HG03442 (cell line): ENCODE measurements at regions not wholly inside any gene's neighbourhood (a gene's known extent, or its start where the extent isn't known, plus 50 kb on each side); places are given as distances from the start of the nearest gene placed in this dataset.
"Not testable (repeated sequence)": the region's sequence is repeated elsewhere in the genome, so short reads cannot be mapped to it uniquely, and the experiment has no call there.

ENCODE experiments used
- ATAC-seq: cut with Tn5 transposase; IDR thresholded peaks from one replicate; pipeline ENCODE4 v1.9.1; 2021; ENCODE audit warnings: mild to moderate bottlenecking, moderate library complexity; ENCODE audit not compliant: unreplicated experiment

DNA sequence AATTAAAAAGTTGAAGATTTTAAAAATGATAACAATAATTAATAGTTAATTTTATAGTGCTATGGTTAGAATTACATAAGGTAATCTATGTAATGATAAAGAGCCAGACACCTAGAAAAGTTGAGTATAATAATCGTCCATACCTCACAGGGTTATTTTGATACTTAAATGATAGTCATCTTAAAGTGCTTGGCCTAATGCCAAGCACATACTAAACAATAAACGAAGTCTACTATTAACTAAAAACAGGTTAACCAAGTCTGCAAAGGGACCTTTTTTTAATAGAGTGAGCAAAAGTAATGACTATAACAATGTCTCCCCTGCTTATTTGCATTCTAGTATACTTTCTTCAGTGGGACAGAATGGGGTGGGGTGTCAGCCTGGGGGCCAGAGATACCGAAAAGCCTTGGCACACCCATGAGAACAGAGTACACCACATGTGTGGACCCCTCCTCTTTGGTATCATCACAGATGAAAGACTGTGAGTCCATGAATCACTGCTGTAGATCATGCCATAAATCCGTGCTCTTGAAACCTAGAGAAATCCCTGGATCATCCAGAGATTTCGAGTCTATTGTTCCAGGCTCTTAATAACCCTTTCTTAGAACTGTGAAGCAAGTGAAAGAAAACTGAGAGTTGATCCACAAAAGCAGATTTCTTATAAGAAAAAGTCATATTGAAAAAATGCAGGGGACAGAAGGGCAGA is 249.5 kb downstream of the PRELID2 start:
- no peak for ATAC-seq

DNA sequence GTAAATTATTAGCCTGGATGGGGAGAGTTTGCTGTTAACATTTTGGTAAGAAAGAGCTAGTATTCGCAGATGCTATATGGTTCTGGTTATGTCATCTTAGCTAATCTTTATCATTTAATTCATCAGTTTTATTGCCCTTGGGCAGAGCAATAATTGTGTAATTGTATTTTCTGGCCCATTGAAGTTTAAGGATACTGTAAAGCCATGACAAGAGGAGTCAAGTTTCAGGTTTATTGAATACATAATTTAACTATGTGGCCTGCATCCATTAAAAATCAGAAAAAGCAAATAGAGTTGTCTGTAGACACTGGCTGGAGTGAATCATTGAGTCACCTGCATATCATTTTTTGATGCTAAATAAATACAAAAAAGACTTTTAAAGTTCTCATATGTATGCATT is 255.8 kb downstream of the PRELID2 start:
- ATAC-seq: no peak

DNA sequence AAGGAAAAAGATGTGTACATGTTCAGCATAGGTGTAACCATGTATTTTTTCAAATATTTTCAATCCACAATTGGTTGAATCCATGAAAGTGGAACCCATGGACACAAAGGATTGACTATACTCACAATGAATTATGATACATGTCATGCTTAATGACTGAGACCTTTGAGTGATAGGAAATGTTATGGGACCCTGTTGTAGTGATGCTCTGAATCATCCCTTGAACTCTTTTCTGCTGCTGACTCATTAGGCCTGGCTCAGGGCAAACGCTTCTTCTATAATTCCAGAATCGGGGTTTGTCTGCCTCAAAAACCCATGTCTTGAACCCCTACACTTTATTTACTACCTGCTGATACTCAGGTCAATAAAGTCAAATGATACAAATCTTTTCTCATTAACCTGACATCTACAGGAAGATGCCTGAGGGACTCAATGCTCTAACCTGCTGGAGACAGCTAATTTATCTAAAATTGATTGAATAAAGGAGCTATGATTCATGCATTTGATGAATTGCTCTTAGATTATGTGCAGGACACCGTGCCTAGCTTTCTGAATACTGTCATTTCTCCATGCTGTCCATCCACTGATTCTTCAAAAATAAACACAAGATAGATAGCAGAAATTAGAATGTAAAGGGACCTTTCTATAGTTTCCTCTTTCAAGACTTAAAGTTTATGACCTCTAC is 260.1 kb downstream of the PRELID2 start:
- no peak for ATAC-seq

DNA sequence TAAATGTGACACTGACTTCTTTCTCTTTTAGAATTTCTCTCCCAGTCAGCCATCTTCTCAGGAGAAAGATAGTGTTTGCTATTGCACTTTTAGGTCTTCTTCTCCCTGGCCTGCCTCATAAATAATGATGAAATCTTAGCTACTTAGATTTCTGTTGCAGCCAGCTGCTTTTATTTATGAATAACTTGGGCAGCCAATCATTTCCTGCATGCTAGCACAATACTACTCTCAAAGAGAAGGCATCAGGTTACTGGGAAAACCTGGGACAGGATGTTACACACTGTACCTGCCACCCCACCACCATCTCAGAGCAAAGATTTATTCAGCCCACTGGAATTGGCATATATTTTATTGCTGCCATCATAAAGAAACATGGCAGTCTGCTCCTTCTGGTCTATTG is 266.6 kb downstream of the PRELID2 start:
- no peak for ATAC-seq

DNA sequence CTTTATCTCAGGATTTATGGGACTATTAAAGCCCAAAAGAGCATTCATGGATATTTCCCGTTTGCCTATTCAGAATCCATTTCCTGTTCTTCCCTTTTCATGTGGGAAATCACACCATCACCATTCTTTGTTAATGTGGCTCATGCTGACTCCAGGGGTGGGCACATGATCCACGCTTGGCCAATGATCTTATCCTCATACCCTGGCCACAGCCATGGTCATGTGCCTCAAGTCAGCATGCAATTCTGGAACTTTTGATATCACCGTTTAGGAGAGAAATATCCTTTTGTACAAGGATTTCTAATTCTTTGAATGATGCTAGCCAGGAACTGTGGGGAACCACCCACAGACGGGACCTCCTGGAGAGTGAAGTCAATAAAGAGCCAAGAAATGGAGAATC is 272.2 kb downstream of the PRELID2 start:
- ATAC-seq: no peak

DNA sequence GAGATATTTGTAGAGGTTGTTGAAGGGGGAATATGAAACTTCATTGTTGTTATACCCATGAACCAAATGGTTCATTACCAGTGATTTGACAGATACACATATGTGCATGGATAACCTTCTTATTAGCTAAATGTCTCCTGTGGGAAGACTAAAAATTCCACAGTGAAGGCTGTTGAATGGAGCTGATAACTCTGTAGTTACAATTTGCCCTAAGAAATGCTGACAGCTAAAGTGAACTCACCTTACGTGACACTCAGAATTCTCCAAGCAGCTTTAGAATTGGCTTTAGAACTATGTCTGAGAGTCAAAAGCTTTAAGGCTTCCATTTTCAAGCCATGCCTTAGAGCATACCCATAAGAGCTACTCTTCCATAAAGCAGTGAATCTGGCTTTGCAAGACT is 276.9 kb downstream of the PRELID2 start:
- no peak for ATAC-seq

DNA sequence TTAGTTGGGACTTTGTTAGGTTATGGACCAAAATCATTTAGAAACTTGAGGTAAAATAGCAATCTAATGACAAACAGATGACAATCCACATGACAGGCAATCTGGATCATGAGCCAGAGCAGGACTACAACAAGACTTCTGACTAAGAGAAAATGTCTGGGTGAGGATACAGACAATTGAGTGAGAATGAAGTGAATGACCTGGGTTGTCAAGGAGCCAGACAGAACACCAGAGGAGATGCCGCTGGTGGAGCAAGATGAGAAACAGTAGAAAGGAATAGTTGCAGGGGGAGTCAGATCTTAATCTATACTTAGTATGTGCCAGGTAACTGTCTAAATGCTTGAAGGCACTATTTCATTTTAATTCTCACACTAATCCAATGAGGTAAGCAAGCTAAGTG is 277.8 kb downstream of the PRELID2 start:
- no peak for ATAC-seq

DNA sequence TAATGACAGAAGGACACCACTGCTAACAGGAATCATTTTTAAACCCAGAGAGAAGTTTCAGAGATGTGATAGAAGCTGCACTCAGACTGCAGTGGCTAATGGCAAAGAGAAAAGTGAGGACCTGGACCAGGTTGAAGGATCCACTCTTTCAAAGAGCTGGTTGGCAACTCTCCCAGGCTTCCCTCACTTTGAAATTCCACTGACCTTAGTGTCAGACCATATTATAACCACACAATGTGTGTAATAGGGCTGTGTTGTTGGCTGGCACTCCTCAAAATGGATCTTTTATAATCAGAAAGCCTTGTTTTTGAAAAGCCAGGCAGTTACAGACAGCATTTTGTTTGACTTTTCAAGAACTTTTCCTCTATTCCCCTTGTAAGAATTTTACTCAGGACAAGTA is 280.7 kb downstream of the PRELID2 start:
- ATAC-seq: no peak

DNA sequence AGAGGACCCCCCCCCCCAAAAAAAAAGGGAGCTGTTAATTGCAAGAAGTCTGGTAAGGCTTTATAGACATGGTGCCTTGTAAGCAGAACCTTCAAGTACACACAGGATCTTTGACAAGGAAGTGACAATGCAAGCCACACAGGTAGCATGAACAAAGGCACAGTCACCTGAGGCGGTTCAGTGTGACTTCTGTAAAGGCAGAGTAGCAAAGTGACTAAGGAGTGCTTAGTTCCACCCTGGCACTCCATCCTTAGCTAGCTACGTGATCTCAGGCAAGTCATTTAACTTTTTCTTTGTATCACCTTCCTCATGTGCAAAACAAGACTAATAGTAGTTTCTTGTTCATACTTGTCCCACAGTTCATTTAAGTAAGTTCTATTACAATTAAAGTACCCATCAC is 282.0 kb downstream of the PRELID2 start:
- no peak for ATAC-seq

DNA sequence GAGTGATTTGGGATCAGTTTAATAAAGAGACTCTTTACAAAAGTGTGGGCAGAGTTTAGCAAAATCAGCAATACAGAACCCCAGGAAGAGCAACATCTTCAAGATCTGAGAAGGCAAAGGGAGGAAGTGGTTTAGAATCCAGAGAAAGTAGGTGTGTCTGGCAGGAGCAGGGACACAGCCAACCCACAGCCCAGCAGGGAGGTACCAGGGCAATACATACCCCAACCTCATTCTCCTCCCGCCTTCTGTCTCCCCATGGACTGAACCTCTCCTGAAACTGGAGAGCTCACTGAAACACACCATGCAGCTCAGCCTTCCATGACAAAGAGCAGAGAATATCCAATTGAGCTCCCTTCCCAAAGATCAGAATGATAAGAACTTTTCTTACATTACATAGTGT is 283.4 kb downstream of the PRELID2 start:
- no peak for ATAC-seq

DNA sequence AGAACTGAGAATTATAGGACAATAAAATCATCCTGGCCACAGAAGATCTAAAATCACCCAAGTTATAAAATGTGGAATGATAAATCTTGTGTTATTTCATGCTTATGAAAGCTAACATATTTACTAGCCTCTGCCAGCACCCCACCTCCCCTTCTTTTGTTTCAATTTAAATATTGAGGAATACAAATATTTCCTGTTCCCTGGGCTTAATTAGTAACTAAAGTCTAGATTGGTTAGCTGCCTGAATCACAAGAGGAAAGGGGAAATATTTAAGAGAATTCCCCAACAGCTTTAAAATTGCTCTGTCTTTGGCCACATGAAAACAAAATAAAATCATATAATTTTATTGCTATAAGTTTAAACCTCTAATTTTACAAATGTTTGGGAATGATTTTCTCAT is 287.0 kb downstream of the PRELID2 start:
- no peak for ATAC-seq

DNA sequence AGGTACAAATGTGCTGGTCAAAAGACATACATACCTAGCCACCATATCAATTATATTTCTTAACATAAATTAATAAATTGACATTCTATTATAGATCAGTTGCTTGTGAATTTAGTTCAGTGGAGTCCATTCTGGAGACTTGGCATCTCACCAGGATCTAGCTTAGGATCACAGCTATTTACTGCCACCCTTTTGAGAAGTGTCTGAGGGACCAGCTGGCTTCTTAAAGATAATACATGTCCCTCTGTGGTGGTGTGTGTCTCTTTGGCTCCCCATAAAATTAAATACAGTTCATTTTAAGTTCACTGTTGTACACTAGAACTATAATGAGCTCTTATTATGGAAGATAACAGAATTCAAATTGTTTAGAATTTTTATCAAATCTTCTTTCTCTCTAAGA is 290.7 kb downstream of the PRELID2 start:
- ATAC-seq: no peak

DNA sequence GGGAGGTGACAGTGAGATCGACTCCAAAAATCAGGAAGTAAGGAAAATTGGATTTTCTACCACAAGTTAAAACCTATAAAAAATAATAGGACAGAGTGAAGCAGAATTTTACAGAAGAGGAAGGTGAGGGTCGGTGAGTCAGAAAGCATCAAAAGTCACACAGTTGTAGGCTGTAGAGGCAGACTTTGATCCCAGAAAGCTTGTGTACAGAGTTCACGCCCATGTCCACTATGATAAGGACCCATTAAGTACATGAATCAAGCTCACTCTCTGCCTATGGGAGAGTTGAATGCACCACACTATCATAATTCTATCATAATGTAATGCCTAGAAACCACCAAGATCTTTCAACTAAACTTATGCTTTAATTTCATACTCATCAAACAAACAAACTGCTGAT is 291.2 kb downstream of the PRELID2 start:
- ATAC-seq: no peak

DNA sequence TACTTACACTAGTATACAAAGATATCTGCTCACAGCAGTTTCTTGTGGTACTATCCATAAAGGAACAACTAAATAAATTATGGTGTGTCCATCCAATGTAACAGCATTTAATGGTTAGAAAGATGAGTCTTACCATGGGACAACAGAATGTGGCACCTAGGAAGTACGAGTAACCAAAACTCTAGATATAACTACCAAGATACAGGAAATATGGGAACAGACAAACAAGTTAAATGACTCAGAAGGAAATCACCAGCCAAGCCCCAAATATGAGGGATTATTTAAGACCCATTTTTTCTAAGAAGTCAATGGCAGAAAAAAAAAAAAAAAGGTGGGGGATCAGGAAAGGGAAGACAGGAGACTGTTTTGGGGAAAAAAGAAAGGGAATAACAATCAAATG is 294.8 kb downstream of the PRELID2 start:
- ATAC-seq: no peak

DNA sequence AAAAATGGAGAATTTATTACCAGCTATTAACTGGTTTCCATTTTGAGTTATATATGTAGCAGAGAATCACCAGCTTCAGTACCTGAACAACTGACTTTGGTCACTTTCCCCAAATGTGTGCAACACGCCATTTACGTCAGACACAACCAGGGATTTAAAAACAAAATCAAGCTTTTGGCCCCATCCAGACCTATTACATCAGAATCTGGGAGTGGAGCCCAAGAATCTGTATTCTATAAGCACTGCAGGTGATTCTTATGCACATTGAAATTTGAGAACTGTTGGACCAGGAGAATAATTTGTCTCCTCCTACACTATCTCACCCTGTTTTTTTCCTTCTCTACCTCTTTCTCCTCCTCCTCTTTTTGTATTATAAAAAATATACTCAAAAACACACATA is 295.9 kb downstream of the PRELID2 start:
- no peak for ATAC-seq

DNA sequence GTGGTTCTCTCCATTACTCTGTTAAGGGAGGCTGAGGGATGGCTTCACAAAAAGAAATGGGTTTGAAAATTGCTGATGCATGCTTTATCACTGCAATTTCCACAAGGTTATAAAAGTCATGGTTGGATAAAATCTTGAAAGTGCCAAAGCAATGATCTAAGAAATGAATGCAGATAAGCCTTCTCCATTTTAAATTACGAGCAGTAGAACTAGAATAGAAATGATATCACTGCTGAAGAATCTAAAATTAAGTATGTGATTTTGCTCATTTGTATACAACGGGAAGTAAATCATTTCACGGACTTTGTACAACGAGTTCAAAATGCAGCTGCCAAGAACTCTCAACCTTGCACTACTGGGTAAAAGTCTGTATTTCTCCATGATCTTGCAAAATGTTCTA is 299.0 kb downstream of the PRELID2 start:
- no peak for ATAC-seq

DNA sequence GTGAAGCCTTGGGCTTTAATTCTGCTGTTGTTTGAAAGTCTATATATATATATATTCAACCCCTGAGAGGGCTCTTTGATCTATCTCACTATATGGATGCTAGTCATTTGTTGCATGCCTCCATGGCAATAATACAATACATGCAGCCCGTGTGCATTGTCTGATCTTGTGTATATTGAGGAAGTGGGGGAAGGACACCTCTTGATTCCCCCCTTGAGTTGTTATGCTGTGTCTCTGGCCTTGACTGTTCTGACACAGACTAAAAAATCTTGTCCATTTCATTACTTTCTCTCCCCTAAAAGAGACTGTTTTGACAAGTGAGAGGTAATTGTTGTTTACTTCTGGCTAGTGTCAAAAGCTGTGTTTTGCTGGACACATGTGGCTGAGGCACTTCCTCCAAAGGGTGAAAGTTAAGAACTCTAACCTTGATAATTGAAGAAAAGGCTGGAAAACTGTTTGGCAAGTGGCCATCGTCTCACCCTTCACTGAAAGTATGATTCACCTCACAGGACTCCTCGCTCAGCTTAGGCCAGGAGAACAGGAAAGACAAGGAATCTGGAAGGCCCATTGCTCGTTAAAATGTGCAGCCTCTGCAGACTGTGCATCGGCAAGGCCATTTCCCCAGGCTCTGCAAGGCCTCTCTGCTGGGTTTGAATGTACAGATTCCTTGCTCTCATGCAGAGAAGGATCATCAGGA is 304.0 kb downstream of the PRELID2 start:
- ATAC-seq: no peak

DNA sequence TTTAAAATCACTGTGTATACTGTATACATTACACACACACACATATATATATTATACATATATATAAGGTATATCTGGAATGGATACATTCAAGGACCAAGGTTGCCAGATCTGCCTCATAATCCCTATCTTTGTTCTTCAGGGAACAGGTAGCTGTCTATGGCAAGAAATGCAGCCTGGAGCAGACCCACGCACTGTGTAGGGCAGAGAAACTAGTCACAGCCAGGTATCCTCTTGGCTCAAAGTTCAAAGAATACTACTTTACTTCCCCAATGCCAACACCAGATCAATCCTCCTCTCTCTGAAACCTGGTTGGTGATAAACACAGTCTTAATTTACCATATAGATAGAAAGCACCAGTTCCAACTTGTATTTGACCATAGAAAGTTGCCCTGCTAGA is 313.6 kb downstream of the PRELID2 start:
- ATAC-seq: no peak

DNA sequence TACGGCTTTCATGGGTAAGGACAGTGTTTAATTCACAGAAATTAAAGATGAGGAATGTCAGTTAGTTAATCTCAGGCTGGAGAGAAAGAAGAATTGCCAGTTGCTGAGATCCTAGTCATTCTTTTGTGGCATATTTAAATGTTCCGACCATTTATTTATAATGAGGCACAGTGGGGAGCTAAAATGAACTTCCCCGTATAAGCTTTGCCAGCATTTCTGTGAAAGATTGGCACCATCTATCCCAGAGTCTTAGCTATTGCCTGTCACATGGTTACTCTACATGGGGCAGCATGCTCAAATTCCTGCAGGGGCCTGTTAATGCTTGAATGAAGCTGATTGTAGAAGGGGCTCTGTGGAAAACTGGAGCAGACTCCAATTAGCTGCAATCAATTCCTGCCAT is 314.1 kb downstream of the PRELID2 start:
- ATAC-seq: no peak

DNA sequence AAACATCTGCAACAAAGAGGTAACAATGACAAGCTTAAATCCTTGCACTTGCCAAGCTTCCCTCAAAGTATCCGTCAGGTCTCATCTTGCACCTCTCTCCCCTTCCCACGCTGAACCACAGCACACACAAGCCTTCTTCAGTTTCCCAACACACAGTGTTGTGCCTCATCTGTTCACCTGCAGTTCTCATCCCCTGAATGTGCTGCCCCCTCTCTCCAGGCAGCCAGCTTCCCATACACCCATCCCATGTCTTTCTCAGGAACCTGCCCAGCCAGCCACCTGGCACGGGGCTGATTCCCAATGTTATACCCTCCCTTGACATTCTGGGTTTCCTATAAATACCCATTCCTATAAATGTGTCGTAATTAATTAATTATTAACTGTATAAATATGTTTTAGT is 314.8 kb downstream of the PRELID2 start:
- no peak for ATAC-seq

DNA sequence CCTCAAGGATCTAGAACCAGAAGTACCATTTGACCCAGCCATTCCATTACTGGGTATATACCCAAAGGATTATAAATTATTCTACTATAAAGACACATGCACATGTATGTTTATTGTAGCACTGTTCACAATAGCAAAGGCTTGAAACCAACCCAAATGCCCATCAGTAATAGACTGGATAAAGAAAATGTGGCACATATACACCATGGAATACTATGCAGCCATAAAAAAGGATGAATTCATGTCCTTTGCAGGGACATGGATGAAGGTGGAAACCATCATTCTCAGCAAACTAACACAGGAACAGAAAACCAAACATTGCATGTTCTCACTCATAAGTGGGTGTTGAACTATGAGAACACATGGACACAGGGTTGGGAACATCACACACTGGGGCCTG is 317.6 kb downstream of the PRELID2 start:
- not testable (repeated sequence) for ATAC-seq

DNA sequence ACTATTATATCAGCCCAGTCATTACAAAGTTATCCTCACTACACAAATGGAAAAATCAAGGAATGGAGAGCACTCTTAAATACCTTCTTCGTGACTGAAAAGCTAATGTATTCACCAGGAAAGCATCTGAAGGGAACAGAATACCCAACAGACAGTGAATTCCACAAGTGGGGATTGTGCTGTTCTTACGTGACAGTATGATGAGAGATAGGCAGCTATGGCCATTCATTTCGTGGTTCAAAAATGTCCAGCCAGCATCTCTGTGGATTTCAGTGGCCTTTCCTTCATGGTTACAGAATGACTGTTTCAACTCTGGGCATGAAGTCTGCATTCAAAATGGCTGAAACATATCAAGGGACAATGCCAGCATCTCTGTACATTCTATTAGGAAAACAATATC is 323.8 kb downstream of the PRELID2 start:
- ATAC-seq: no peak
